GM23338 (cell line): ENCODE measurements at regions not wholly inside any gene's neighbourhood (a gene's known extent, or its start where the extent isn't known, plus 50 kb on each side); places are given as distances from the start of the nearest gene placed in this dataset.

Experiments
- ATAC-seq: fragments of 200-7000 bp; cut with Tn5 transposase; 3 replicates; pipeline ENCODE4 v1.9.1; 2020
- DNase-seq: peaks from one replicate; pipeline ENCODE4 v3.0.0-alpha.2; 2015; ENCODE audit warnings: low spot score
- H2AFZ ChIP-seq: fragments of 200-600 bp; sonication (generic); 2 replicates; pipeline ENCODE4 v1.8.0; 2016; ENCODE audit warnings: antibody characterized with exemption, mild to moderate bottlenecking, moderate library complexity
- H3F3A ChIP-seq: fragments of 200-600 bp; sonication (generic); replicated peaks from 2 replicates; pipeline ENCODE4 v1.8.0; 2017; ENCODE audit warnings: antibody characterized with exemption, mixed run types, low read depth
- H3K27ac ChIP-seq: fragments of 200-600 bp; sonication (generic); 2 replicates; pipeline ENCODE4 v1.6.1; 2016; ENCODE audit warnings: low read depth
- H3K27me3 ChIP-seq: fragments of 200-600 bp; sonication (generic); 2 replicates; pipeline ENCODE4 v1.8.0; 2016; ENCODE audit warnings: mild to moderate bottlenecking, mixed run types, moderate library complexity; ENCODE audit not compliant: insufficient read depth
- H3K36me3 ChIP-seq: fragments of 200-600 bp; sonication (generic); 2 replicates; pipeline ENCODE4 v1.8.0; 2016; ENCODE audit warnings: mild to moderate bottlenecking; ENCODE audit not compliant: insufficient read depth
- H3K4me1 ChIP-seq: fragments of 200-600 bp; sonication (generic); 2 replicates; pipeline ENCODE4 v1.8.0; 2016; ENCODE audit warnings: mild to moderate bottlenecking, moderate library complexity; ENCODE audit not compliant: insufficient read depth
- H3K4me2 ChIP-seq: fragments of 200-600 bp; sonication (generic); 2 replicates; pipeline ENCODE4 v1.7.1; 2017; ENCODE audit warnings: mixed run types
- H3K4me3 ChIP-seq: fragments of 200-600 bp; sonication (generic); 2 replicates; pipeline ENCODE4 v1.6.1; 2016; ENCODE audit warnings: mixed run types
- H3K79me2 ChIP-seq: fragments of 200-600 bp; sonication (generic); replicated peaks from 2 replicates; pipeline ENCODE4 v1.8.0; 2017; ENCODE audit warnings: mild to moderate bottlenecking; ENCODE audit not compliant: insufficient read depth
- H3K9me2 ChIP-seq: fragments of 200-600 bp; sonication (generic); 2 replicates; pipeline ENCODE4 v1.8.0; 2017; ENCODE audit not compliant: insufficient read depth
- H4K20me1 ChIP-seq: fragments of 200-600 bp; sonication (generic); replicated peaks from 2 replicates; pipeline ENCODE4 v1.8.0; 2017; ENCODE audit warnings: mild to moderate bottlenecking; ENCODE audit not compliant: insufficient read depth
- H3K27ac Mint-ChIP-seq: 2 replicates; pipeline ENCODE4 v1.8.0; 2020; ENCODE audit warnings: inconsistent platforms, mild to moderate bottlenecking, moderate library complexity, mixed read lengths
- H3K27me3 Mint-ChIP-seq: 3 replicates; pipeline ENCODE4 v1.8.0; 2022; ENCODE audit warnings: low read depth, mild to moderate bottlenecking, moderate library complexity, mixed read lengths, inconsistent platforms; ENCODE audit not compliant: insufficient read depth, poor library complexity
- H3K36me3 Mint-ChIP-seq: 3 replicates; pipeline ENCODE4 v1.8.0; 2021; ENCODE audit warnings: low read depth, mild to moderate bottlenecking, inconsistent platforms, moderate library complexity, mixed read lengths
- H3K4me1 Mint-ChIP-seq: 3 replicates; pipeline ENCODE4 v1.8.0; 2020; ENCODE audit warnings: mild to moderate bottlenecking, inconsistent platforms, mixed read lengths
- H3K4me3 Mint-ChIP-seq: 3 replicates; pipeline ENCODE4 v1.8.0; 2021; ENCODE audit warnings: moderate library complexity, mild to moderate bottlenecking, inconsistent platforms, mixed read lengths
- H3K9me3 Mint-ChIP-seq: 3 replicates; pipeline ENCODE4 v1.8.0; 2020; ENCODE audit warnings: moderate library complexity, mild to moderate bottlenecking, inconsistent platforms, mixed read lengths
- CREB1 ChIP-seq: fragments of 250-450 bp; sonication (Bioruptor Pico); IDR thresholded peaks from 2 replicates; pipeline ENCODE4 v1.5.0; 2020; ENCODE audit warnings: low read depth, mild to moderate bottlenecking, moderate library complexity
- JUNB ChIP-seq: IDR thresholded peaks from one replicate; pipeline ENCODE4 v1.6.1; 2016; ENCODE audit warnings: antibody characterized with exemption; ENCODE audit not compliant: unreplicated experiment
- STAT1 ChIP-seq: IDR thresholded peaks from one replicate; pipeline ENCODE4 v1.6.1; 2016; ENCODE audit warnings: antibody characterized with exemption; ENCODE audit not compliant: unreplicated experiment
- ZNF114 ChIP-seq: fragments of 250-450 bp; sonication (Bioruptor Pico); IDR thresholded peaks from 2 replicates; pipeline ENCODE4 v1.5.0; 2020; ENCODE audit warnings: mild to moderate bottlenecking, moderate library complexity
- ZNF331 ChIP-seq: fragments of 250-450 bp; sonication (Bioruptor Pico); IDR thresholded peaks from 2 replicates; pipeline ENCODE4 v1.5.0; 2020; ENCODE audit warnings: low read depth, mild to moderate bottlenecking, moderate library complexity
- TF ChIP-seq, protein P1 (sequence below), 2 experiments: fragments of 200-600 bp in 1 of 2; sonication (generic) in 1 of 2; conservative IDR thresholded peaks; 2 replicates each; pipeline versions ENCODE4 v1.5.1 to v1.6.1; 2016 to 2017; ENCODE audit warnings: antibody characterized with exemption in 2 of 2, low read depth in 2 of 2, mild to moderate bottlenecking in 2 of 2, moderate library complexity in 1 of 2
- TF ChIP-seq, protein P2 (sequence below): IDR thresholded peaks from one replicate; pipeline ENCODE4 v1.6.1; 2018; ENCODE audit warnings: antibody characterized with exemption; ENCODE audit not compliant: unreplicated experiment
- TF ChIP-seq, protein P3 (sequence below): IDR thresholded peaks from 2 replicates; pipeline ENCODE4 v1.6.1; 2016; ENCODE audit warnings: antibody characterized with exemption

DNA sequence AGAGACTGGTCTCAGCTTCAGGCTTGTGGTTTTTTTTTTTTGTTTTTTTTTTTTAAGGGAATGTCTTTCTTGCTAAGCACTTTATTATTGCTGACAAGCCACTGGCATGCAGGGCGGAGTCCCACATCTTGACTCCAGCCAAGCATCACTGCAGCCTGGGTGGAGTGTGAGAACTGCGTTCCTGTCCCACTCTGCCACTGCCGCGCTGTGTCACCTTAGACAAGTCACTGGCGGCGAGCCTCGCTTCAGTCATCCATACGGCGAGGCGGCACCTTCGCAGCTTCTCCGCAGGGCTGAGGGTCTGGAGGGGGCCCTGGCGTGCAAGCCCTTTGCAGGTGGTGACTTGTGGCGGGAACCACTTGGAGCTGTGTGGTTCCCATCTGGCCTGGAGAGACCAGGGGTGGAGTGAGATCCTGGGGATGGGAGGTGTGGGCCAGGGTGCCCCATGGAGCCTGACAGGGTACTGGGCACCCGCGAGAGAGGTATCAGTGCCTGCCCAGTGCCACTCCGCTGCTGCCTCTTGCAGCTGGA lies 99.1 kb upstream of the CIBAR2 start:
- TF ChIP-seq, protein P1, sequence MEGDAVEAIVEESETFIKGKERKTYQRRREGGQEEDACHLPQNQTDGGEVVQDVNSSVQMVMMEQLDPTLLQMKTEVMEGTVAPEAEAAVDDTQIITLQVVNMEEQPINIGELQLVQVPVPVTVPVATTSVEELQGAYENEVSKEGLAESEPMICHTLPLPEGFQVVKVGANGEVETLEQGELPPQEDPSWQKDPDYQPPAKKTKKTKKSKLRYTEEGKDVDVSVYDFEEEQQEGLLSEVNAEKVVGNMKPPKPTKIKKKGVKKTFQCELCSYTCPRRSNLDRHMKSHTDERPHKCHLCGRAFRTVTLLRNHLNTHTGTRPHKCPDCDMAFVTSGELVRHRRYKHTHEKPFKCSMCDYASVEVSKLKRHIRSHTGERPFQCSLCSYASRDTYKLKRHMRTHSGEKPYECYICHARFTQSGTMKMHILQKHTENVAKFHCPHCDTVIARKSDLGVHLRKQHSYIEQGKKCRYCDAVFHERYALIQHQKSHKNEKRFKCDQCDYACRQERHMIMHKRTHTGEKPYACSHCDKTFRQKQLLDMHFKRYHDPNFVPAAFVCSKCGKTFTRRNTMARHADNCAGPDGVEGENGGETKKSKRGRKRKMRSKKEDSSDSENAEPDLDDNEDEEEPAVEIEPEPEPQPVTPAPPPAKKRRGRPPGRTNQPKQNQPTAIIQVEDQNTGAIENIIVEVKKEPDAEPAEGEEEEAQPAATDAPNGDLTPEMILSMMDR (conservative IDR thresholded peaks at IDR 0.05; ENCODE audit: low read depth in 2 of 2) = no peak
- TF ChIP-seq, protein P2, sequence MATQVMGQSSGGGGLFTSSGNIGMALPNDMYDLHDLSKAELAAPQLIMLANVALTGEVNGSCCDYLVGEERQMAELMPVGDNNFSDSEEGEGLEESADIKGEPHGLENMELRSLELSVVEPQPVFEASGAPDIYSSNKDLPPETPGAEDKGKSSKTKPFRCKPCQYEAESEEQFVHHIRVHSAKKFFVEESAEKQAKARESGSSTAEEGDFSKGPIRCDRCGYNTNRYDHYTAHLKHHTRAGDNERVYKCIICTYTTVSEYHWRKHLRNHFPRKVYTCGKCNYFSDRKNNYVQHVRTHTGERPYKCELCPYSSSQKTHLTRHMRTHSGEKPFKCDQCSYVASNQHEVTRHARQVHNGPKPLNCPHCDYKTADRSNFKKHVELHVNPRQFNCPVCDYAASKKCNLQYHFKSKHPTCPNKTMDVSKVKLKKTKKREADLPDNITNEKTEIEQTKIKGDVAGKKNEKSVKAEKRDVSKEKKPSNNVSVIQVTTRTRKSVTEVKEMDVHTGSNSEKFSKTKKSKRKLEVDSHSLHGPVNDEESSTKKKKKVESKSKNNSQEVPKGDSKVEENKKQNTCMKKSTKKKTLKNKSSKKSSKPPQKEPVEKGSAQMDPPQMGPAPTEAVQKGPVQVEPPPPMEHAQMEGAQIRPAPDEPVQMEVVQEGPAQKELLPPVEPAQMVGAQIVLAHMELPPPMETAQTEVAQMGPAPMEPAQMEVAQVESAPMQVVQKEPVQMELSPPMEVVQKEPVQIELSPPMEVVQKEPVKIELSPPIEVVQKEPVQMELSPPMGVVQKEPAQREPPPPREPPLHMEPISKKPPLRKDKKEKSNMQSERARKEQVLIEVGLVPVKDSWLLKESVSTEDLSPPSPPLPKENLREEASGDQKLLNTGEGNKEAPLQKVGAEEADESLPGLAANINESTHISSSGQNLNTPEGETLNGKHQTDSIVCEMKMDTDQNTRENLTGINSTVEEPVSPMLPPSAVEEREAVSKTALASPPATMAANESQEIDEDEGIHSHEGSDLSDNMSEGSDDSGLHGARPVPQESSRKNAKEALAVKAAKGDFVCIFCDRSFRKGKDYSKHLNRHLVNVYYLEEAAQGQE = no peak
- peaks cover 3% of the 10 kb centered on the region; the same call in 1 of the 2 replicates for H4K20me1 ChIP-seq
- no peak for DNase-seq
- H3K9me3 Mint-ChIP-seq = no peaks in the 10 kb centered on the region
- H3K9me2 ChIP-seq = no peaks in the 10 kb centered on the region
- no peaks in the 10 kb centered on the region for H3K27me3 ChIP-seq
- H3K36me3 ChIP-seq = no peaks in the 10 kb centered on the region
- peaks cover 28% of the 10 kb centered on the region for H3K79me2 ChIP-seq
- H3K36me3 Mint-ChIP-seq = no peaks in the 10 kb centered on the region
- H3K27ac Mint-ChIP-seq = no peak overlapping the region
- H3K4me1 Mint-ChIP-seq = peaks cover 33% of the 10 kb centered on the region
- H3K4me2 ChIP-seq = no peak overlapping the region
- H3K27me3 Mint-ChIP-seq = peaks cover 6% of the 10 kb centered on the region
- no peaks in the 10 kb centered on the region for H3F3A ChIP-seq
- no peak for ATAC-seq
- no peak overlapping the region for H3K4me3 ChIP-seq
- no peak overlapping the region for H2AFZ ChIP-seq
- no peak overlapping the region for H3K27ac ChIP-seq
- H3K4me1 ChIP-seq = peaks cover 7% of the 10 kb centered on the region; the same call in 1 of the 2 replicates
- no peak overlapping the region for H3K4me3 Mint-ChIP-seq

DNA sequence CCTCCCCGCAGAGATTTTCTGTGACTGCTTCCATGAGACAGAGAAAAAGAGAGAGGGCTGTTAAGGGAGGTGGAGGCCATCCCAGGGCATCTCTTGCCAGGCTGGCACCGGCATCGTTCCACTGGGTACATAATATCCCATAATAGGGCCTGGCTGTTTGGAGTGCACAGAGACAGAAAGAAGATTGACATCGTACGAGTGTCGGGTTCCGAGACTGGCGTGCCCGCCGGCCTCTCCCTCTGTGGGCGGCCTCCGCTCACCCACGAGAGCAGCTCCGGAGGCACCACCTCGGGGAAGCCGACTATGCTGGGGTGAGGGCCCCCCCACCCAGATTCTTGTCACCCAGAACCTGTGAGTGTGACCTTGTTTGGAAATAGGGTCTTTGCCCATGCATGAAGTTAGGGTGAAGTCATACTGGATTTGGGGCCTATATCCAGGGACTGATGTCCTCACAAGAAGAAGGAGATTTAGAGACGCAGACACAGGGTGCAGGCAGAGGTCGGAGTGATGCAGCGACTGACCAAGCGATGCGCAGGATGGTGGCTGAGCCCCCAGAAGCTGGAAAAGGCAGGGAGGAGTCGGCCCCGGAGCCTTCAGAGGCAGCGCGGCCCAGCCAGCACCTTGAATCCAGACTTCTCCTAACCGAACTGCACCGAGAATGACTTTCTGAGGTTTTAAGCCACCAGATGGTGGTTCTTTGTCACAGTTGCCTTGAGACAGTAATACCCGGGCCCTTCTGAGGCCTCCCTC lies 101.8 kb upstream of the CIBAR2 start:
- H3K4me1 Mint-ChIP-seq = peaks cover 26% of the 10 kb centered on the region
- H3K27ac Mint-ChIP-seq = no peak overlapping the region; the same call in 1 of the 2 replicates
- H3K9me3 Mint-ChIP-seq = no peaks in the 10 kb centered on the region
- H3K9me2 ChIP-seq = no peaks in the 10 kb centered on the region
- no peaks in the 10 kb centered on the region for H3K36me3 ChIP-seq
- no peaks in the 10 kb centered on the region for H3K36me3 Mint-ChIP-seq
- ATAC-seq (no peak), DNase-seq (no peak)
- H3K27ac ChIP-seq = 0 out of 2 replicates have a peak overlapping the region, but pooled peaks have one; percentile 19
- peaks cover 21% of the 10 kb centered on the region for H3K79me2 ChIP-seq
- no peak overlapping the region for H3K4me3 ChIP-seq
- H3K27me3 Mint-ChIP-seq = peaks cover 11% of the 10 kb centered on the region
- H3K4me3 Mint-ChIP-seq = no peak overlapping the region
- H3K27me3 ChIP-seq = no peaks in the 10 kb centered on the region
- peaks cover 6% of the 10 kb centered on the region; the same call in 1 of the 2 replicates for H3K4me1 ChIP-seq
- no peaks in the 10 kb centered on the region for H3F3A ChIP-seq
- H3K4me2 ChIP-seq = no peak overlapping the region
- no peak overlapping the region for H2AFZ ChIP-seq
- peaks cover 3% of the 10 kb centered on the region; the same call in 1 of the 2 replicates for H4K20me1 ChIP-seq
- TF ChIP-seq, protein P2 = no peak
- TF ChIP-seq, protein P1 (conservative IDR thresholded peaks at IDR 0.05; ENCODE audit: low read depth in 2 of 2) = no peak
- TF ChIP-seq JUNB (no peak), ZNF331 (CRISPR knock-in tag) (no peak), ZNF114 (CRISPR knock-in tag) (no peak), STAT1 (no peak), CREB1 (no peak)
- TF ChIP-seq, protein P3, sequence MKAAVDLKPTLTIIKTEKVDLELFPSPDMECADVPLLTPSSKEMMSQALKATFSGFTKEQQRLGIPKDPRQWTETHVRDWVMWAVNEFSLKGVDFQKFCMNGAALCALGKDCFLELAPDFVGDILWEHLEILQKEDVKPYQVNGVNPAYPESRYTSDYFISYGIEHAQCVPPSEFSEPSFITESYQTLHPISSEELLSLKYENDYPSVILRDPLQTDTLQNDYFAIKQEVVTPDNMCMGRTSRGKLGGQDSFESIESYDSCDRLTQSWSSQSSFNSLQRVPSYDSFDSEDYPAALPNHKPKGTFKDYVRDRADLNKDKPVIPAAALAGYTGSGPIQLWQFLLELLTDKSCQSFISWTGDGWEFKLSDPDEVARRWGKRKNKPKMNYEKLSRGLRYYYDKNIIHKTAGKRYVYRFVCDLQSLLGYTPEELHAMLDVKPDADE = no peak
